ENCODE measurements at regions not wholly inside any gene's neighbourhood (a gene's known extent, or its start where the extent isn't known, plus 50 kb on each side); places are given as distances from the start of the nearest gene placed in this dataset.

DNA sequence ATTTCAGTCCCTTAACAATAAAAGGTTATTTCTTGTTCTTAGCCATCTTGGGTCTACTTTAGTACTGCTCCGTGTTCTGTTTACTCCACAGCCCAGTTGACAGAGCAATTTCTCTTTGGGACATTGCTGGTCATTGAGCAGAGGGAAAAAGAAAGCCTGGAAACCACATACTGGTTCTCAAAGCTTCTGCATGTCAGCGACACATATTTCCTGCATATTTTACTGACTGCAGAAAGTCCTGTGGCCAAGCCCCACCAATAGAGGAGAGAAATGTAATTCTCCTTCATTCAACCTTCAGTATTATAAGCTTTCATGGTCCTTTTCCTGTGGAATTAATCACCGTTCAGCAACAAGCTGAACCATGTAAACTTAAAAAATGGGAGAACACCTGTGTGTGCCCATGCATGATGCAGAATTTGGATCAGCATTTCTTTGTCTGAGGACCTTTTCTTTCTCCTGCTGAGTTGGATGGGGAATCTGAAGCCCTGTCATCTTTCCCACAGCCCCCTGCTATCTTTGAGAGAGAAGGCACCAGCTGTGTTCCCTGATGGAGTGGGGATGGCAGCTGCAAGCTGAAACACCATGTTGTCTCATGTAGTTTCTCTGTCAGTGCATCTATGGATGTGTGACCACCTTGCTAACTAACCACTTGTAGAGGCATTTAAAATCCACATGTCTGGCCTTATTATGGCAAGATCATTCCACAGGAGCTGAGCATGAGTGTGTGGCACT is 431.6 kb downstream of the MEIS1 start:
- Histone ChIP-seq H2AFZ (ENCODE audit: insufficient read depth, low read depth, low read length, poor library complexity, severe bottlenecking) (no peak overlapping the region), H3K4me3 (ENCODE audit: control extremely low read depth in 1 of 5, extremely low read depth in 1 of 5, insufficient read depth in 1 of 5, low read depth in 2 of 5, low read length in 4 of 5) (no peak overlapping the region), H4K20me1 (ENCODE audit: control insufficient read depth, insufficient read depth, low read length, poor library complexity, severe bottlenecking) (no peaks in the 10 kb centered on the region), H3K4me1 (ENCODE audit: control insufficient read depth in 2 of 2, insufficient read depth in 2 of 2, low read length in 2 of 2) (no peaks in the 10 kb centered on the region), H3K27me3 (replicated peaks in 1 of 4; ENCODE audit: control extremely low read depth in 1 of 4, control insufficient read depth in 3 of 4, insufficient read depth in 4 of 4, low read length in 3 of 4) (no peaks in the 10 kb centered on the region), H3K36me3 (replicated peaks in 1 of 2; ENCODE audit: control extremely low read depth in 1 of 2, control insufficient read depth in 1 of 2, extremely low read depth in 1 of 2, insufficient read depth in 2 of 2, low read length in 1 of 2) (no peaks in the 10 kb centered on the region), H3K27ac (ENCODE audit: low read length in 2 of 2) (no peak overlapping the region), H3K9ac (ENCODE audit: low read length) (no peak overlapping the region), H3K79me2 (ENCODE audit: control insufficient read depth, insufficient read depth, low read length) (no peaks in the 10 kb centered on the region), H3K4me2 (replicated peaks; ENCODE audit: low read depth, low read length, poor library complexity, severe bottlenecking) (no peak overlapping the region), H3K9me3 (ENCODE audit: control extremely low read depth in 1 of 3, control insufficient read depth in 2 of 3, insufficient read depth in 1 of 3, low read length in 2 of 3) (no peaks in the 10 kb centered on the region)
- TF ChIP-seq, protein P1, sequence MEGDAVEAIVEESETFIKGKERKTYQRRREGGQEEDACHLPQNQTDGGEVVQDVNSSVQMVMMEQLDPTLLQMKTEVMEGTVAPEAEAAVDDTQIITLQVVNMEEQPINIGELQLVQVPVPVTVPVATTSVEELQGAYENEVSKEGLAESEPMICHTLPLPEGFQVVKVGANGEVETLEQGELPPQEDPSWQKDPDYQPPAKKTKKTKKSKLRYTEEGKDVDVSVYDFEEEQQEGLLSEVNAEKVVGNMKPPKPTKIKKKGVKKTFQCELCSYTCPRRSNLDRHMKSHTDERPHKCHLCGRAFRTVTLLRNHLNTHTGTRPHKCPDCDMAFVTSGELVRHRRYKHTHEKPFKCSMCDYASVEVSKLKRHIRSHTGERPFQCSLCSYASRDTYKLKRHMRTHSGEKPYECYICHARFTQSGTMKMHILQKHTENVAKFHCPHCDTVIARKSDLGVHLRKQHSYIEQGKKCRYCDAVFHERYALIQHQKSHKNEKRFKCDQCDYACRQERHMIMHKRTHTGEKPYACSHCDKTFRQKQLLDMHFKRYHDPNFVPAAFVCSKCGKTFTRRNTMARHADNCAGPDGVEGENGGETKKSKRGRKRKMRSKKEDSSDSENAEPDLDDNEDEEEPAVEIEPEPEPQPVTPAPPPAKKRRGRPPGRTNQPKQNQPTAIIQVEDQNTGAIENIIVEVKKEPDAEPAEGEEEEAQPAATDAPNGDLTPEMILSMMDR (IDR thresholded peaks at IDR 0.05): no peak
- no peak for TF ChIP-seq EZH2 (IDR thresholded peaks at IDR 0.05; ENCODE audit: borderline replicate concordance, insufficient read depth, low read depth, low read length, poor library complexity, severe bottlenecking)
- no CpG with 5 or more reads among the region's 3 CpGs for WGBS (ENCODE audit: insufficient coverage)
- intact Hi-C loops (cut with micrococcal nuclease): no loop called here
- ChIA-PET POLR2A (no interaction called here), CTCF (no interaction called here)
- no peak for ATAC-seq (ENCODE audit: low read depth)
- H3K27me3 Mint-ChIP-seq: no peaks in the 10 kb centered on the region
- H3K27ac Mint-ChIP-seq: no peak overlapping the region
- no peak overlapping the region for H3K4me3 Mint-ChIP-seq
- no peaks in the 10 kb centered on the region for H3K9me3 Mint-ChIP-seq (ENCODE audit: insufficient read depth)
- H3K4me1 Mint-ChIP-seq: no peaks in the 10 kb centered on the region
- DNase-seq: no peak

DNA sequence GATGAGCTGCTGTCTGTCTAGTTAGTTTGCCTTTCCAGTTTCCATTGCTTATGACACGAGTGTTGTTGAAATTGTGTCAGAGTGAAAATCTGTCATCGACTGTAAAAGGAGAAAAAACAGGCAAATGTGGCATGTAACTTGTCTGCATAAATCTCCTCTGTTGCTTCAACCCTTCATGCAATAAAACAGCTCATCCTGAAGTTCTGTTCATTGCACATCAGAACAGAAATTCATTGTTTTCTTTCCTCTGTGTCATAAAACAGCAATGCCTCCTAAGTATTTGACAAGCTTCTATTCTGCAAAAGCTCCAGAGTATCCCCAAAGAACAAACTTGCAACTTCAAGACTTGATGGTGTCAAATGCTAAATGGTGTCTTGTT is 432.1 kb downstream of the MEIS1 start:
- ATAC-seq (ENCODE audit: low read depth): no peak
- Mint-ChIP-seq H3K27me3 (no peaks in the 10 kb centered on the region), H3K9me3 (ENCODE audit: insufficient read depth) (no peaks in the 10 kb centered on the region), H3K4me3 (no peak overlapping the region), H3K27ac (no peak overlapping the region), H3K4me1 (no peaks in the 10 kb centered on the region)
- WGBS (ENCODE audit: insufficient coverage): 79% methylated on average over 2 of the region's 2 CpGs
- Histone ChIP-seq H3K36me3 (replicated peaks in 1 of 2; ENCODE audit: control extremely low read depth in 1 of 2, control insufficient read depth in 1 of 2, extremely low read depth in 1 of 2, insufficient read depth in 2 of 2, low read length in 1 of 2) (no peaks in the 10 kb centered on the region), H3K9me3 (ENCODE audit: control extremely low read depth in 1 of 3, control insufficient read depth in 2 of 3, insufficient read depth in 1 of 3, low read length in 2 of 3) (no peaks in the 10 kb centered on the region), H4K20me1 (ENCODE audit: control insufficient read depth, insufficient read depth, low read length, poor library complexity, severe bottlenecking) (no peaks in the 10 kb centered on the region), H3K27me3 (replicated peaks in 1 of 4; ENCODE audit: control extremely low read depth in 1 of 4, control insufficient read depth in 3 of 4, insufficient read depth in 4 of 4, low read length in 3 of 4) (no peaks in the 10 kb centered on the region), H3K4me2 (replicated peaks; ENCODE audit: low read depth, low read length, poor library complexity, severe bottlenecking) (no peak overlapping the region), H3K4me1 (ENCODE audit: control insufficient read depth in 2 of 2, insufficient read depth in 2 of 2, low read length in 2 of 2) (no peaks in the 10 kb centered on the region), H3K4me3 (ENCODE audit: control extremely low read depth in 1 of 5, extremely low read depth in 1 of 5, insufficient read depth in 1 of 5, low read depth in 2 of 5, low read length in 4 of 5) (no peak overlapping the region), H3K9ac (ENCODE audit: low read length) (no peak overlapping the region), H2AFZ (ENCODE audit: insufficient read depth, low read depth, low read length, poor library complexity, severe bottlenecking) (no peak overlapping the region), H3K27ac (ENCODE audit: low read length in 2 of 2) (no peak overlapping the region), H3K79me2 (ENCODE audit: control insufficient read depth, insufficient read depth, low read length) (no peaks in the 10 kb centered on the region)
- DNase-seq: no peak
- CTCF ChIA-PET: no interaction called here
- intact Hi-C loops (cut with micrococcal nuclease): no loop called here
- TF ChIP-seq, protein P1 (IDR thresholded peaks at IDR 0.05): no peak
- no peak for TF ChIP-seq EZH2 (IDR thresholded peaks at IDR 0.05; ENCODE audit: borderline replicate concordance, insufficient read depth, low read depth, low read length, poor library complexity, severe bottlenecking)
- POLR2A ChIA-PET: no interaction called here
